Astrocyte of the cerebellum (primary cell): ENCODE measurements at regions not wholly inside any gene's neighbourhood (a gene's known extent, or its start where the extent isn't known, plus 50 kb on each side); places are given as distances from the start of the nearest gene placed in this dataset.

ENCODE experiments used
- DNase-seq: peaks from one replicate; pipeline ENCODE4 v3.0.0-alpha.2; 2011; ENCODE audit warnings: low read depth
- H3K4me3 ChIP-seq: 2 replicates; pipeline ENCODE4 v1.5.1; 2011; ENCODE audit warnings: mild to moderate bottlenecking, low read depth, low read length, moderate library complexity
- CTCF ChIP-seq: IDR thresholded peaks from 2 replicates; pipeline ENCODE4 v1.5.1; 2012; ENCODE audit warnings: low read length, low read depth, moderate library complexity, mild to moderate bottlenecking; ENCODE audit errors: missing control alignments
- in situ Hi-C: cut with HindIII; loops from 2 replicates; pipeline ENCODE4 v1.10.0; 2017; ENCODE audit warnings: low sequenced_read_pairs

GRCh38 chr9:534886-535285 is 306.6 kb upstream of the DMRT1 start:
- no peak overlapping the region for H3K4me3 ChIP-seq
- TF ChIP-seq CTCF = no peak
- no peak for DNase-seq
- in situ Hi-C loops = no loop called here

GRCh38 chr9:535356-535755 is 306.1 kb upstream of the DMRT1 start:
- H3K4me3 ChIP-seq = no peak overlapping the region
- TF ChIP-seq CTCF = no peak
- in situ Hi-C loops = no loop called here
- no peak for DNase-seq

GRCh38 chr9:536597-537511 is 304.6 kb upstream of the DMRT1 start:
- DNase-seq = no peak
- in situ Hi-C loops = no loop called here
- TF ChIP-seq CTCF = no peak
- no peak overlapping the region for H3K4me3 ChIP-seq

- in situ Hi-C loops = no loop called here
- no peak for TF ChIP-seq CTCF
These were observed 298.0 kb upstream of the DMRT1 start for GRCh38 chr9:543478-543877.

GRCh38 chr9:545480-545879 is 296.0 kb upstream of the DMRT1 start:
- TF ChIP-seq CTCF = no peak
- DNase-seq = no peak
- in situ Hi-C loops = no loop called here
- H3K4me3 ChIP-seq = no peak overlapping the region

More at GRCh38 chr9:543478-543877, 298.0 kb upstream of the DMRT1 start:
- no peak for DNase-seq
- H3K4me3 ChIP-seq = no peak overlapping the region

GRCh38 chr9:546235-546634 is 295.3 kb upstream of the DMRT1 start:
- no peak for DNase-seq

More at GRCh38 chr9:546235-546634, 295.3 kb upstream of the DMRT1 start:
- in situ Hi-C loops = no loop called here
- TF ChIP-seq CTCF = no peak
- H3K4me3 ChIP-seq = no peak overlapping the region
